Cerebellar nuclear complex (tissue), 1 donor: ENCODE measurements at regions not wholly inside any gene's neighbourhood (a gene's known extent, or its start where the extent isn't known, plus 50 kb on each side); places are given as distances from the start of the nearest gene placed in this dataset.

Experiments used
- DNase-seq, 2 experiments: peaks; one replicate each; lab custom pipeline; 2025; lab: John Stamatoyannopoulos, UW

DNA sequence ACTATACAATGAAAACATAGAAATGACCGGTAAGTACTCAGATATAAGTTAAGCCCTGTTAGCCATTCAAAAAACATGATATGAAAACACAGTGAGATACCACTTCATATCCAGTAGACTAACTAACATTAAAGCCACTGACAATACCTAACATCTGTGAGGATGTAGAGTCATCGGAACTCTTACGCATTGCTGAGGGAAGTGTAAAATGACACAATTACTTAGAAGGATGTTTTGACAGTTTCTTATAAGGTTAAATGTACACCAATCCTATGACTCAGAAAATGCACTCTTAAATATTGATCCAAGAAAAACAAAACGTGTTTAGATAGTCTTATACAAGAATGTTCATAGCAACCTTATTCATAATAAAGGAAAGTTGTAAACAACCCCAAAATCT, 782.9 kb downstream of the BCL11B start:
- DNase-seq: no peak

GRCh38 chr14:98494582-98494981, 777.4 kb downstream of the BCL11B start:
- DNase-seq: no peak

DNA sequence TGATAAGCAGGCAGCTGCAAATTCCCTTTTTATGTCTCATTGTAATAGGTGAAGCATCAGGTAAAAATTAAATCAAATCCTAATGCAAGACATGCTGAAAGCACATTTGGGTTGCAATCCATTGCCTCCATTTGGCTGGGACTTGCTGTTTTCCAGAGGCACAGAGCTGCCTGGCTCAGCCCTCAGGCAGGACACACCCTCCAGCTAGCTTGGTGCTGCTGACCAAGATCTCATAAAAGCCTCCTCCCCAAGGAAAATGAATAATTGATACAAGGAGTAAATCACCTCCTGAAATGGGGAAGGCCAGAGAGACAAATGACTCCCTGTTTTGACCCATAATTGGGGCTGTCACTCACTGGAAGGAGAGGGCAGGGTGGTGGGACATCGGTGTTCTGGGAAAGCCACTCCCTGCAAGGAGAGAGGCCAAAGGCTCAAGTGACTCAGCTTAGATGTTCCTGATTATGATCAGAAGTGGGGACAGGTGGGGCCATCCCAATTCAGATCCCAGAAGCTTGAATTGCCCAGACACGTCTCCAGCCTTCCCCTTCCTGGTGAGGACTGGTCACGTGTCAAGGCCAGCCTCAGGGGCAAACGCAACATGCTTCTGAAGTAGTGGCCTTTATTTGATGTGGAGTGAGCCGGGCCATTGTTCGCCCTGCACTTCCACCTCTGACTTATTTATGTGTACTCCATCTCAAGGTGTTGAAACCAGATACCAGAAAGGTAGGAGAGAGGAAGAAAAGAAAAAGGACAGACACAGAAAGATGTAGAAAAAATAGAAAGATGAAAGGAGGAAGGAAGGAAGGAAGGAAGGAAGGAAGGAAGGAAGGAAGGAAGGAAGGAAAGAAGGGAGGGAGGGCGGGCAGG, 773.7 kb downstream of the BCL11B start:
- DNase-seq: no peak

DNA sequence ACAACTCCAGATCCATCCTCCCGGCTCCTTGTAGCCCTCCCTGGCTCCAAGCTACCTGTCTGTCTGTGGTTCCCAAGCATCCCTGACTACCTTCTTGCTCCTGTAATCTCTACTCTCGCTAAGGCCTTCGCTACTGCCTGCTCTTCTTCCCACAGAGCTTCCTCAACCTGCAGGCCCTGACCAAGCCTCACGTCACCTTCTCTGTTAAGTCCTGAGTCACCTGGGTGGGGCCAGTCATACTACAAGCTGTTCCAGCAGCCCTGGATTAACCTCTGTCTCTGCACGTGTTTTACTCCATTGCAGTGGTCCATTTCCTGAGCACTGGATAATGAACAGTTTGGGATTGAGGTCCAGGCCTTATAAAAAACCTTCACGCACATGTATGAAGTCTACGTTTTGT, 770.7 kb downstream of the BCL11B start:
- DNase-seq: no peak

DNA sequence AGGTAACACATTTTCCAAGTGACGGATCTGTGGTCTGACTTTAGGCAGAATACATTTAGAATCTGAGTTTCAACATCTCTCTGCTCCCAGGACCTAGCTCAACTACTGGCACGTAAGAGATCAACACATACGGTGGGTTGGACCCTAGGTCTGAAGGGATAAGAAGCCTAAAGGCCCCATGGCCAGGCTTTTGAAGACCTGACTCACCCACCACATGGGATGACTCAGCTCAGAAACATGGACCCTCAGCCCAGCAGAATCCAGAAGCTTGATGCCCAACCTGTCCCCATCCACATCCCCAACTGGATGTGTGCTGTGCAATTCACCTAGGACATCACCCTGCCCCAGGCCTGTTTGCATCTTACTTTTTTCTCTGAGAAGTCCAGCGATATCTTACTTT, 770.2 kb downstream of the BCL11B start:
- DNase-seq: no peak

GRCh38 chr14:98503086-98503815, 768.7 kb downstream of the BCL11B start:
- DNase-seq: no peak

- no peak for DNase-seq
These were observed 764.7 kb downstream of the BCL11B start for GRCh38 chr14:98507264-98507663.

DNA sequence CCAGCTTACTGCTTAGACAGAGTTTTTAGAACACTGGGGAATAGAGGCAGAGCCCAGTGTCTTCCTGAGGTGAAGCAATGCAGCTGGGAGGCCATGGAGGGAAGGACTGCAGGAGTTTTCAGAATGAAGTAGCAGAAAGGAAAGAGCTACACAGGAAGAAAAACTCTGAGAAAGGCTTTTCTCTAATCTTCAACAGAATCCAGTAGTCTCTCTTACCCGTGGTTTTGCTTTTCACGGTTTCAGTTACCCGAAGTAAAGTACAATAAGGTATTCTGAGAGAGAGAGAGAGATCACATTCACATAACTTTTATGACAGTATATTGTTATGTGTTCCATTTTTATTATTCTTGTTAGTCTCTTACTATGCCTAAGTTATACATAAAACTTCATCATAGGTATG, 761.6 kb downstream of the BCL11B start:
- no peak for DNase-seq

DNA sequence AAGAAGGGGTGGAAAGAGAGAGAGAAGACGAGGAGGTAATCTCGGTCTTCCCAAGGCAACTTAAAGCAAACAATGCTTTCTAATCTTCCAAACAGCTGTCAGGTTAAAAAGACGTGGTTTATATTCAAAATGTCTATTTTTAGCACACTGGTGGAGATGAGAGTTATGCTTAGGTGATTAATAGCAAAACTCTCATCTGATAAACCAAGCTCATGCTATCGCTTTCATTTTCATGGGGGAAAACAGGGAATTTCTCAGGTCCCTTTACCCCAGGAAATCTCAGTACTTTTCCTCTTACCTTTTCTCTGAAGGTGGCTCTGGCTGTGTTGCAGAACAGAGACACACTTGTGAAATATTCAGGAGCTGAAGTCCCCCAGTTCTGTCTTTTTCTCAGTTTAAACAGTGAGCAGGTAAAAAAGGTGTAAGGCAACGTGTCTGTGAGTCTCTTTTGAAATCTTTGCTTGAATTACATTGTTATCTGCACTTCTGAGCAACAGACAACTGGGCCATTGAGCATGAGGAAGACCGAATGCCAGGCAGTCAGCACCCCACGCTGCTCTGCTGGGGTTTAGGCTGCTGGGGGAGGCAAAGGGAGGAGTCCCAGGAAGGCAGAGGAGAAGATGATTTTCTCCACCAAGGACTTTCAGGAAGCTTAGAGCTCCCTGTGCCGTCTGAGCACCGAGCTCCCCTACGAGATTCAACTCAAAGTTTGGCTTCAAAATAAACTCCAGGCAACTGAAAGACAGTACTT, 759.3 kb downstream of the BCL11B start:
- no peak for DNase-seq

GRCh38 chr14:98513558-98513957, 758.4 kb downstream of the BCL11B start:
- no peak for DNase-seq

- DNase-seq: no peak
These were observed 758.0 kb downstream of the BCL11B start for GRCh38 chr14:98514016-98514415.

DNA sequence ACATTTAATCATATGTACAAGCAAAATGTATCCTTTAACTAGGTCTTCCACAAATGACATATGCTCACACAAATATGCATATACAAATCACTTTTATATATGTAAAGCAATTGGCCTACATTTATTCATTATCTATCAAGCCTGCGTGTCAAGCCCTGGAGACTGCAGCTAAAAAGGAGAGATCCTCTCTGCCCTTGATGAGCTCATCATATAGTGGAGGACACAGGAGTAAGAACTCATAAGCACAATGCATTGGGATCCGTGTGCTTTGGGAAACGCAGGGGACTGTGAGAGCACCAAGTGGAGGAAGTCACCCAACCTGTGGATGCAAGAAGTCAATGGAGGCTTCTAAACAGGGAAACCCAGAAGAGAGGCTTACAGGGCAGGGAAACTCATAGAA, 735.7 kb downstream of the BCL11B start:
- no peak for DNase-seq

DNA sequence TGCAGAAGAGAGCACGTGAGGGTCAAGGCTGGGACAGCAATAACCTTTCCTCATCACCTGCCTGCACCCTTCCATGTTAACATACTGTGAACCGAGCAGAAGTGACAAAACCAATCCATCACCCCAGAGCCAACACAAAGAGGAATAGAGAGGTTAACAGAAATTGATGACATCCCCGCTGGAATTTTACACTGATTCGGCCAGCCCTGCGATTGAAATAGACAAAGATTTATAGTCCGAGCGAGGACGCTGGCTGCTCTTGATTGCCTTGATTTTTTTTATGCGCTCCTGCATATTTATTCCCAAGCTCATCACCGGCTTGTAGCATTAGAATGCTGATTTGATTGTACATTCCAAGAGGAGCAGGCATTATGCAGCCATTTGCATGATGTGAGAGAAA, 729.7 kb downstream of the BCL11B start:
- DNase-seq: no peak

DNA sequence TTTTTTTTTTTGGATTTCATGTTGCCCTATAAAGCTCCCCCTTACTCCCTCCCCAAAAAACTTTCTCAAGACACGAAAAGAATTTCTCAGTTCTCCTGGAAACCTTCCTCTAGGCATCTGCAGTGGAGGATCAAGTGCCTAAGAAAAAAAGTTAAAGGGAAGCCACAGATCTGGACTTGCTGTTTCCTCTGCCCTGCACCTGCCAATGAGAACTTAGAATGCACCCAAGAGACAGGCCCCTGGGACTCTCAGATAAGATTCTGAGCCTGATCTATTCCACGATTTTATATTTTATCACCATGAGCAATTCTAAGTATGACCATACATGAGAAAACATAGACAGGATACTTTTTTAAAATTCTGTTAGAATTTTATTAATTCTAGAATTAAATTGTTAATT, 728.9 kb downstream of the BCL11B start:
- no peak for DNase-seq

DNA sequence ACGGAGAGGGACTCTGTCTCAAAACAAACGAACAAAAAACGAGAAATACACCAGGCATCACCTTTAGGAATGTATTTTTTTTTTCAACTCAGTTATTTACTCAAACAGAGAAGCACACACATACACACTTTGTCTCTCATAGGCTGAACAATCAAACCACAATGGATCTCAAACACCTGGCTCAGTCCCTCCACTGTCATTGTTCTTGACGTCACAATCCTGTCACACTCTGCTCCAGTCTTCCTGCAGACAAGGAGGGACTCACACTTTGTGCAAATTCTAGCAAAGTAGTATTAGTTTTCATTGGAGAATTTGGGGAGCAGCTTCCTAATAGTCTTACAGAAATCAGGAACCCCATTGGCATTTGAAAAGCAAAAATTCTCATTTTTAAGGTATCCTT, 727.8 kb downstream of the BCL11B start:
- DNase-seq: no peak

DNA sequence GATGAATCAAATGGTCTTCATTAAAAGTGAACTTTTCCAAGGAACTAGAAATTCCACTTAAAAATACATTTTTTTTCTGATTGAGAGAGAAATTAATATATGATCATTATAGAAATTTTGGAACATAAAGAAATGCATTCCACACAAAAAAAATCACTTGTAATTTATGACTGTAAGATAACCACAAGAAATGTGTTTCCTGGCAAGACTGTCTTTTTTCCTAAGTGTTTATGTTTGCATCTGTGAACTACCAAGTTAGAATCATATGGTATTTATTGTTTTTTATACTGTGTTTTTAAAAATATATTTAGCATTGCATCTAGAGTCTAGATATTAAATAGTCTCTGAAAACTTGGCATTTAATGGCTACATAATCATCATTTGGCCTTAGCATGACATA, 726.8 kb downstream of the BCL11B start:
- no peak for DNase-seq

GRCh38 chr14:98548071-98548686, 723.8 kb downstream of the BCL11B start:
- DNase-seq: no peak

DNA sequence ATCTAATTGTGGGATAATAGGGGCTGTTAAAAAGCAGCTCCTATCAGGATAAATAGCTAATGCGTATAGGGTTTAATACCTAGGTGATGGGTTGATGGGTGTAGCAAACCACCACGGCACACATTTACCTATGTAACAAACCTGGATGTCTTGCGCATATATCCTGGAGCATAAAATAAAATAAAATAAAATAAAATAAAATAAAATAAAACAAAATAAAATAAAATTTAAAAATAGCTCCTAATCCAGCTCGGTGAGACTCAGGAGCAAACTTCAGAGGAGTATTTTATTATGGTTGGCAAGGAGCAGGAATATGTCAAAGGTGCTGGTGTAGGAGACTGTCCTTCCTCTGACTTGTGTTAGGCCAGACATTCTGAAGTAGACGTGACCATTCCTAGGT, 721.0 kb downstream of the BCL11B start:
- DNase-seq: no peak

DNA sequence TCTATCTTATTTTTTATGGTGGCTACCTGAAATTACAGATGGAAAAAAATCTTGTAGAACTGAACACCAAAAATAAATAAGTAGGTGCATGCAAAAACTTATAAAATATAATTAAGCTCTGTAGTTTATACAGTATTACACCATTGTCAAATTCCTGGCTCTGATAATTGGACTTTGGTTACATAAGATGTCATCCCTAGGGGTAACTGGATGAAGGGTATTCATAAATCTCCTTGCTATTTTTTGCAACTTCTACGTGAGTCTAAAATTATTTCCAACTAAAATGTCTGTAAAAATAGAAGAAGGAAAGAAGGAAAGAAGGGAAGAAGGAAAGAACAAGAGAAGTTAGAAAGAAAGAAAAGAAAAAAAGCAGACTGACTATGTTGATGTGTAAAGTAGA, 716.6 kb downstream of the BCL11B start:
- no peak for DNase-seq

GRCh38 chr14:98564006-98564405, 708.0 kb downstream of the BCL11B start:
- no peak for DNase-seq

GRCh38 chr14:98564541-98564940, 707.5 kb downstream of the BCL11B start:
- no peak for DNase-seq

DNA sequence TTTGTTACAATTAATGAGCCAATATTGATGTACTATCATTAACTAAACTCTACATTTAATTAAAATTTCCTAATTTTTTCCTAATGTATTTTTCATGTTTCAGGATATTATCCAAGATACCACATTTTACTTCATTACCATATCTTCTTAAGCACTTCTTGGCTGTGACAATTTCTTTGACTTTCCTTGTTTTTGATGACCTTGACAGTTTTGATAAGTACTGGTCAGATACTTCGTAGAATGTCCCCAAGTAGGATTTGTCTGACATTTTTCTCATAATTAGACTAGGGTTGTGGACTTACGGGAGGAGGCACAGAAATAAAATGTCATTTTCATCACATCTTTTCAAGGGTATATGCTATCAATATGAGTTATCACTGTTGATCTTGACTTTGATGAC, 700.9 kb downstream of the BCL11B start:
- no peak for DNase-seq
